Esophagus squamous epithelium (tissue), 5 donors: ENCODE measurements at regions not wholly inside any gene's neighbourhood (a gene's known extent, or its start where the extent isn't known, plus 50 kb on each side); places are given as distances from the start of the nearest gene placed in this dataset.

Experiments used
- DNase-seq: peaks from one replicate; lab custom pipeline; 2025; lab: John Stamatoyannopoulos, UW
- H3K27ac ChIP-seq, 4 donors: fragments of 200-600 bp; sonication (generic); one replicate each; pipeline ENCODE4 v1.5.1; 2016 to 2019; ENCODE audit warnings: mild to moderate bottlenecking in 1 of 4
- H3K27me3 ChIP-seq, 4 donors: fragments of 200-600 bp; sonication (generic); 1 replicate in 3 of 4; 2 replicates in 1 of 4; pipeline versions ENCODE4 v1.5.1 to v1.6.0; 2017 to 2021; ENCODE audit warnings: antibody characterized with exemption in 1 of 4
- H3K36me3 ChIP-seq, 3 donors: fragments of 200-600 bp; sonication (generic); one replicate each; pipeline ENCODE4 v1.5.1; 2016 to 2019
- H3K4me1 ChIP-seq, 3 donors: fragments of 200-600 bp; sonication (generic); one replicate each; pipeline ENCODE4 v1.5.1; 2017 to 2019
- H3K4me3 ChIP-seq, 4 donors: fragments of 200-600 bp; sonication (generic); 1 replicate in 3 of 4; 2 replicates in 1 of 4; pipeline ENCODE4 v1.5.1; 2016 to 2019; ENCODE audit warnings: mild to moderate bottlenecking in 2 of 4, moderate library complexity in 1 of 4
- H3K9me3 ChIP-seq, 3 donors: fragments of 200-600 bp; sonication (generic); one replicate each; pipeline ENCODE4 v1.5.1; 2016 to 2019
- CTCF ChIP-seq, 6 experiments: fragments of 450-650 bp in 4 of 6; fragments of 200-600 bp in 2 of 6; sonication (generic) in 2 of 6; IDR thresholded peaks; one replicate each; pipeline ENCODE4 v1.5.1; 2016 to 2019; ENCODE audit warnings: antibody characterized with exemption in 6 of 6, mild to moderate bottlenecking in 4 of 6, moderate library complexity in 4 of 6
- POLR2A ChIP-seq, 4 donors: fragments of 450-650 bp; IDR thresholded peaks; one replicate each; pipeline ENCODE4 v1.6.1; 2017; ENCODE audit warnings: antibody characterized with exemption in 4 of 4, mild to moderate bottlenecking in 4 of 4, moderate library complexity in 3 of 4
- WGBS, 2 donors: methylation state at CpG; one replicate each; pipeline ENCODE4 v1.1.5; 2018; 5-methylcytosine and 5-hydroxymethylcytosine counted together
- intact Hi-C: fragments of 100-400 bp; cut with DNase I; formaldehyde crosslinking; loops from one replicate; pipeline ENCODE4 v1.15.0; 2022
- donor health status: DM: yes; HTN: yes; CAD: no.

- Histone ChIP-seq H3K36me3 (no peaks in the 10 kb centered on the region), H3K4me3 (no peak overlapping the region), H3K27me3 (peaks cover 0 to 28% (median 0%) of the 10 kb centered on the region in 4 donors), H3K4me1 (no peaks in the 10 kb centered on the region), H3K9me3 (no peaks in the 10 kb centered on the region), H3K27ac (no peak overlapping the region)
- intact Hi-C loops: no loop called here
- 66 to 67% methylated on average over 4 of the region's 4 CpGs for WGBS, 2 donors
- no peak for DNase-seq
- TF ChIP-seq CTCF (IDR thresholded peaks at IDR 0.05) (no peak), POLR2A (IDR thresholded peaks at IDR 0.05) (no peak)
Measured at GRCh38 chr2:198324071-198324470, 519.7 kb downstream of the PLCL1 start.

GRCh38 chr2:198322275-198322674 lies 517.9 kb downstream of the PLCL1 start:
- DNase-seq: no peak
- Histone ChIP-seq H3K27ac (no peak overlapping the region), H3K9me3 (no peaks in the 10 kb centered on the region), H3K4me3 (no peak overlapping the region), H3K4me1 (no peaks in the 10 kb centered on the region), H3K36me3 (no peaks in the 10 kb centered on the region), H3K27me3 (peaks cover 0 to 29% (median 0%) of the 10 kb centered on the region in 4 donors)
- WGBS, 2 donors: 74 to 75% methylated on average over 8 of the region's 8 CpGs
- TF ChIP-seq POLR2A (IDR thresholded peaks at IDR 0.05): no peak
- no peak for TF ChIP-seq CTCF (IDR thresholded peaks at IDR 0.05)
- intact Hi-C loops: no loop called here

- peaks cover 0 to 32% (median 0%) of the 10 kb centered on the region in 4 donors for H3K27me3 ChIP-seq
- intact Hi-C loops: no loop called here
- no peak overlapping the region for H3K4me3 ChIP-seq
- DNase-seq: no peak
- 69 to 71% methylated on average over 4 of the region's 4 CpGs for WGBS, 2 donors
- no peaks in the 10 kb centered on the region for H3K9me3 ChIP-seq
- no peaks in the 10 kb centered on the region for H3K36me3 ChIP-seq
- H3K27ac ChIP-seq: no peak overlapping the region
- no peaks in the 10 kb centered on the region for H3K4me1 ChIP-seq
- TF ChIP-seq POLR2A (IDR thresholded peaks at IDR 0.05) (no peak), CTCF (IDR thresholded peaks at IDR 0.05) (no peak)
Measured at GRCh38 chr2:198321522-198322088, 517.2 kb downstream of the PLCL1 start.

GRCh38 chr2:198316852-198317396 lies 512.5 kb downstream of the PLCL1 start:
- peaks cover 0 to 3% (median 0%) of the 10 kb centered on the region in 3 donors for H3K4me1 ChIP-seq
- H3K27me3 ChIP-seq: peaks cover 0 to 52% (median 0%) of the 10 kb centered on the region in 4 donors
- intact Hi-C loops: no loop called here
- no peak overlapping the region for H3K27ac ChIP-seq
- 70 to 88% methylated on average over 5 to 6 of the region's 7 CpGs for WGBS, 2 donors
- no peak for DNase-seq
- H3K9me3 ChIP-seq: no peaks in the 10 kb centered on the region
- no peaks in the 10 kb centered on the region for H3K36me3 ChIP-seq
- no peak for TF ChIP-seq POLR2A (IDR thresholded peaks at IDR 0.05)
- no peak for TF ChIP-seq CTCF (IDR thresholded peaks at IDR 0.05)
- no peak overlapping the region for H3K4me3 ChIP-seq

GRCh38 chr2:198315791-198316630 lies 511.6 kb downstream of the PLCL1 start:
- 67% methylated on average over 4 of the region's 4 CpGs for WGBS, 2 donors
- H3K4me1 ChIP-seq: peaks cover 0 to 3% (median 0%) of the 10 kb centered on the region in 3 donors
- no peak overlapping the region for H3K4me3 ChIP-seq
- TF ChIP-seq POLR2A (IDR thresholded peaks at IDR 0.05): no peak
- no peak for TF ChIP-seq CTCF (IDR thresholded peaks at IDR 0.05)
- H3K27me3 ChIP-seq: peaks cover 0 to 52% (median 0%) of the 10 kb centered on the region in 4 donors
- no peaks in the 10 kb centered on the region for H3K9me3 ChIP-seq
- no peak overlapping the region for H3K27ac ChIP-seq
- H3K36me3 ChIP-seq: no peaks in the 10 kb centered on the region
- no peak for DNase-seq
- intact Hi-C loops: no loop called here
